SK-N-SH (cell line): ENCODE measurements at regions not wholly inside any gene's neighbourhood (a gene's known extent, or its start where the extent isn't known, plus 50 kb on each side); places are given as distances from the start of the nearest gene placed in this dataset.
"Not testable (repeated sequence)": the region's sequence is repeated elsewhere in the genome, so short reads cannot be mapped to it uniquely, and the experiment has no call there.

Source experiments
- CTCF ChIA-PET: fragments of 300-600, 350-600 bp; formaldehyde crosslinking; extraction: SDS; loops from one replicate; lab custom pipeline; 2021; lab: Yijun Ruan, JAX
- POLR2A ChIA-PET: fragments of 350-600 bp; sonication (Branson Sonifier 250); formaldehyde crosslinking; extraction: SDS; loops from one replicate; lab custom pipeline; 2020; ENCODE audit warnings: antibody characterized with exemption, inconsistent platforms; lab: Yijun Ruan, JAX
- DNase-seq: peaks from one replicate; pipeline ENCODE4 v3.0.0; 2012
- H2AFZ ChIP-seq: fragments of 200-600 bp; sonication (generic); 2 replicates; pipeline ENCODE4 v1.8.1; 2016; ENCODE audit warnings: antibody characterized with exemption, mild to moderate bottlenecking, low read depth
- H3F3A ChIP-seq: fragments of 200-600 bp; sonication (generic); replicated peaks from 2 replicates; pipeline ENCODE3; 2016; ENCODE audit warnings: antibody characterized with exemption, mild to moderate bottlenecking; ENCODE audit not compliant: insufficient read depth
- H3K27ac ChIP-seq, 2 experiments: fragments of 200-500 bp in 1 of 2; fragments of 200-600 bp in 1 of 2; sonication (Bioruptor generic) in 1 of 2; sonication (generic), shearing (Covaris generic) in 1 of 2; 2 replicates each; pipeline versions ENCODE4 v1.5.1 to v1.6.1; 2014 to 2016; ENCODE audit warnings: low read depth in 2 of 2, inconsistent platforms in 1 of 2, low read length in 1 of 2, mild to moderate bottlenecking in 1 of 2, mixed read lengths in 1 of 2
- H3K27me3 ChIP-seq: fragments of 200-600 bp; sonication (generic), shearing (Covaris generic); 2 replicates; pipeline ENCODE4 v1.6.1; 2016; ENCODE audit warnings: mixed run types; ENCODE audit not compliant: insufficient read depth
- H3K36me3 ChIP-seq, 2 experiments: fragments of 200-500 bp in 1 of 2; fragments of 200-600 bp in 1 of 2; sonication (Bioruptor generic) in 1 of 2; sonication (generic) in 1 of 2; replicated peaks in 1 of 2; 2 replicates each; pipeline versions ENCODE3 to v1.5.1; 2014 to 2016; ENCODE audit warnings: low read length in 1 of 2, mild to moderate bottlenecking in 1 of 2; ENCODE audit not compliant: insufficient read depth in 2 of 2, control insufficient read depth in 1 of 2
- H3K4me1 ChIP-seq, 2 experiments: fragments of 200-500 bp in 1 of 2; fragments of 200-600 bp in 1 of 2; sonication (Bioruptor generic) in 1 of 2; sonication (generic), shearing (Covaris generic) in 1 of 2; 2 replicates each; pipeline versions ENCODE4 v1.5.1 to v1.6.1; 2014 to 2016; ENCODE audit warnings: low read depth in 1 of 2, low read length in 1 of 2, mixed run types in 1 of 2; ENCODE audit not compliant: insufficient read depth in 2 of 2, control insufficient read depth in 1 of 2
- H3K4me2 ChIP-seq: fragments of 200-600 bp; sonication (generic), shearing (Covaris generic); 2 replicates; pipeline ENCODE4 v1.6.1; 2017; ENCODE audit warnings: mixed run types
- H3K4me3 ChIP-seq, 2 experiments: fragments of 200-500 bp in 1 of 2; fragments of 200-600 bp in 1 of 2; sonication (Bioruptor generic) in 1 of 2; sonication (generic), shearing (Covaris generic) in 1 of 2; 2 replicates each; pipeline versions ENCODE4 v1.5.1 to v1.8.1; 2014 to 2016; ENCODE audit warnings: low read depth in 2 of 2, inconsistent platforms in 1 of 2, low read length in 1 of 2, mild to moderate bottlenecking in 1 of 2, mixed read lengths in 1 of 2, moderate library complexity in 1 of 2
- H3K79me2 ChIP-seq: fragments of 200-600 bp; sonication (generic); 2 replicates; pipeline ENCODE4 v1.8.1; 2017; ENCODE audit warnings: mild to moderate bottlenecking; ENCODE audit not compliant: insufficient read depth
- H3K9ac ChIP-seq: fragments of 200-600 bp; sonication (generic); 2 replicates; pipeline ENCODE4 v1.6.1; 2017; ENCODE audit warnings: mixed run types
- H3K9me2 ChIP-seq: fragments of 200-600 bp; sonication (generic); 2 replicates; pipeline ENCODE4 v1.6.1; 2017; ENCODE audit warnings: mixed run types
- H3K9me3 ChIP-seq: fragments of 200-600 bp; sonication (generic); 2 replicates; pipeline ENCODE4 v1.6.1; 2017; ENCODE audit warnings: mixed run types, mild to moderate bottlenecking, moderate library complexity
- H4K20me1 ChIP-seq: fragments of 200-600 bp; sonication (generic); 2 replicates; pipeline ENCODE4 v1.6.1; 2017; ENCODE audit warnings: mild to moderate bottlenecking, mixed run types; ENCODE audit not compliant: insufficient read depth
- ELF1 ChIP-seq: IDR thresholded peaks from 2 replicates; pipeline ENCODE4 v1.4.0; 2012
- FOXJ3 ChIP-seq: sonication (generic); formaldehyde crosslinking; IDR thresholded peaks from 2 replicates; pipeline ENCODE4 v1.5.1; 2020; ENCODE audit warnings: mild to moderate bottlenecking, missing genetic modification reagents
- GABPA ChIP-seq: IDR thresholded peaks from 2 replicates; pipeline ENCODE4 v1.4.0; 2012; ENCODE audit warnings: low read depth, mild to moderate bottlenecking
- MEF2A ChIP-seq: IDR thresholded peaks from 2 replicates; pipeline ENCODE4 v1.4.0; 2012; ENCODE audit warnings: low read depth, borderline replicate concordance
- POLR2AphosphoS5 ChIP-seq: IDR thresholded peaks from 2 replicates; pipeline ENCODE4 v1.6.1; 2012; ENCODE audit warnings: low read depth, low read length
- RCOR1 ChIP-seq: fragments of 150-350 bp; IDR thresholded peaks from 2 replicates; pipeline ENCODE4 v1.6.1; 2017; ENCODE audit warnings: antibody characterized with exemption, low read length
- YY1 ChIP-seq: IDR thresholded peaks from 2 replicates; pipeline ENCODE4 v1.4.0; 2012; ENCODE audit warnings: low read depth, mild to moderate bottlenecking
- ZBTB33 ChIP-seq: IDR thresholded peaks from 2 replicates; pipeline ENCODE4 v1.4.0; 2012; ENCODE audit warnings: low read depth, borderline replicate concordance
- WGBS: methylation state at CpG from one replicate; pipeline ENCODE4 v1.1.6; 2017; ENCODE audit warnings: low lambda C conversion rate; 5-methylcytosine and 5-hydroxymethylcytosine counted together
- TF ChIP-seq, protein P1 (sequence below): IDR thresholded peaks from 2 replicates; pipeline ENCODE4; 2012

DNA sequence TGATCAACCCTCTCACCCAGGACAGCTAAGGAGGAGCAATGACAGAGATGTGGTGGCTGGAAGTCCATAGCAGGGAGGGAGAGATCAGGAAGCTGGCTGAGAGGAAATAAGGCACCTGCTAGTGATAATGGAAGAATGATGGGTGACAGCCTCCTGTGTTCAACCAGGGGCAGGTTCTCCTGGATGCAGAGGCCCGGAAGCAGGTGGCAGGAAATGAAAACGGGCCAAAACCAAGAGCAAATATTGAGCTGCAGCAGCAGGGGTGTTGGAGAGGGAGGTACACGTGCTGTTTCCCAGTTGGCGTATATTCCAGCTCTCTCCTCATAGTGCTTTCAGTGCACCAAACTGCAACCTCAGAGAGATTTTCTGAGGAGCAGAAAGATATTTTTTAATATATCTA lies 213.4 kb upstream of the TBL1XR1 start:
- no peaks in the 10 kb centered on the region for H3K27me3 ChIP-seq
- POLR2A ChIA-PET: no interaction called here
- no peak overlapping the region for H3K4me2 ChIP-seq
- 71% methylated on average over 4 of the region's 4 CpGs for WGBS
- H3K9me2 ChIP-seq: no peaks in the 10 kb centered on the region
- H4K20me1 ChIP-seq: no peaks in the 10 kb centered on the region
- no peaks in the 10 kb centered on the region for H3F3A ChIP-seq
- no peak overlapping the region for H3K4me3 ChIP-seq
- no peak overlapping the region for H2AFZ ChIP-seq
- no peaks in the 10 kb centered on the region for H3K36me3 ChIP-seq
- CTCF ChIA-PET: no interaction called here
- H3K4me1 ChIP-seq: peaks cover 0 to 3% of the 10 kb centered on the region in 2 experiments; a peak in 1 of 4 replicates
- DNase-seq: peak; percentile 20
- H3K79me2 ChIP-seq: no peaks in the 10 kb centered on the region
- no peak overlapping the region for H3K9ac ChIP-seq
- no peak for TF ChIP-seq RCOR1
- no peak for TF ChIP-seq POLR2AphosphoS5
- TF ChIP-seq YY1: no peak
- no peak for TF ChIP-seq ZBTB33
- TF ChIP-seq MEF2A: no peak
- TF ChIP-seq GABPA: no peak
- no peak for TF ChIP-seq FOXJ3 (CRISPR knock-in tag)
- no peaks in the 10 kb centered on the region for H3K9me3 ChIP-seq
- no peak overlapping the region for H3K27ac ChIP-seq

DNA sequence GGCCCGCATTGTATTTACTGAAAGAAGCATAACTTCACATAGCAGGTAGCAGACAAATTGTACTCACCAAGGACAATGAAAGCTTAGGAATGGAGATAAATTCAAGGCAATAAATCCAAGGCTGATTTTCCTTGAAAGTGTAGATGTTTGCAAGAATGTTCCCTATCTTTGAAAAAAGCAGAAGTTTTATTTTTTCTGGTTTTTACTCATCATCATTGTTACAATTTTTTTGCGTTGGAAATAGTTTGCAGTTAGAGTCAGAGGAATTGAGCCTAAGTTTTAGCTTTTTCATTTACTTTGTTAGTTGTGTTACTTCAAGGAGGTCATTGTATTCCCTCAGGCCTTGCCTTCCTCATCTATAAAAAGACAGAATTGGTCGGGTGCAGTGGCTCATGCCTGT lies 213.9 kb upstream of the TBL1XR1 start:
- no peaks in the 10 kb centered on the region for H3K9me2 ChIP-seq
- CTCF ChIA-PET: no interaction called here
- no peak overlapping the region for H2AFZ ChIP-seq
- no peaks in the 10 kb centered on the region for H3K27me3 ChIP-seq
- POLR2A ChIA-PET: no interaction called here
- no peaks in the 10 kb centered on the region for H3K9me3 ChIP-seq
- WGBS: 94% methylated on average over 3 of the region's 3 CpGs
- no peaks in the 10 kb centered on the region for H3F3A ChIP-seq
- H3K27ac ChIP-seq: no peak overlapping the region
- no peaks in the 10 kb centered on the region for H3K36me3 ChIP-seq
- no peak for DNase-seq
- H3K4me2 ChIP-seq: no peak overlapping the region
- peaks cover 0 to 3% of the 10 kb centered on the region in 2 experiments; a peak in 1 of 4 replicates for H3K4me1 ChIP-seq
- no peak overlapping the region for H3K9ac ChIP-seq
- no peaks in the 10 kb centered on the region for H3K79me2 ChIP-seq
- no peak for TF ChIP-seq MEF2A
- TF ChIP-seq ELF1: no peak
- TF ChIP-seq, protein P1, sequence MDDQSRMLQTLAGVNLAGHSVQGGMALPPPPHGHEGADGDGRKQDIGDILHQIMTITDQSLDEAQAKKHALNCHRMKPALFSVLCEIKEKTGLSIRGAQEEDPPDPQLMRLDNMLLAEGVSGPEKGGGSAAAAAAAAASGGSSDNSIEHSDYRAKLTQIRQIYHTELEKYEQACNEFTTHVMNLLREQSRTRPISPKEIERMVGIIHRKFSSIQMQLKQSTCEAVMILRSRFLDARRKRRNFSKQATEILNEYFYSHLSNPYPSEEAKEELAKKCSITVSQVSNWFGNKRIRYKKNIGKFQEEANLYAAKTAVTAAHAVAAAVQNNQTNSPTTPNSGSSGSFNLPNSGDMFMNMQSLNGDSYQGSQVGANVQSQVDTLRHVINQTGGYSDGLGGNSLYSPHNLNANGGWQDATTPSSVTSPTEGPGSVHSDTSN: no peak
- H3K4me3 ChIP-seq: no peak overlapping the region
- H4K20me1 ChIP-seq: no peaks in the 10 kb centered on the region

DNA sequence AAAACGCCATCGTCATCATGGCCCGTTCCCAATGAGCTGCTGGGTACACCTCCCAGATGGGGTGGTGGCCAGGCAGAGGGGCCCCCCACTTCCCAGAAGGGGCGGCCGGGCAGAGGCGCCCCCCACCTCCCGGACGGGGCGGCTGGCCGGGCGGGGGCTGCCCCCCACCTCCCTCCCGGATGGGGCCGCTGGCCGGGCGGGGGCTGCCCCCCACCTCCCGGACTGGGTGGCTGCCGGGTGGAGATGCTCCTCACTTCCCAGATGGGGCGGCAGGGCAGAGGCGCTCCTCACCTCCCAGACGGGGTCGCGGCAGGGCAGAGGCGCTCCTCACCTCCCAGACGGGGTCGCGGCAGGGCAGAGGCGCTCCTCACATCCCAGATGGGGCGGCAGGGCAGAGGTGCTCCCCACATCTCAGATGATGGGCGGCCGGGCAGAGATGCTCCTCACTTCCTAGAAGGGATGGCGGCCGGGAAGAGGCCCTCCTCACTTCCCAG lies 215.4 kb upstream of the TBL1XR1 start:
- DNase-seq, H3K4me1 ChIP-seq, H3K4me3 ChIP-seq, H3K4me2 ChIP-seq, H3K9me3 ChIP-seq, H3K27ac ChIP-seq, H2AFZ ChIP-seq, H4K20me1 ChIP-seq, H3K9ac ChIP-seq, H3K9me2 ChIP-seq, POLR2A ChIA-PET, CTCF ChIA-PET, H3K79me2 ChIP-seq, H3K36me3 ChIP-seq, H3K27me3 ChIP-seq, H3F3A ChIP-seq: not testable (repeated sequence)
- 92% methylated on average over 10 of the region's 32 CpGs for WGBS
